Liver (tissue), 8 donors: ENCODE measurements at regions not wholly inside any gene's neighbourhood (a gene's known extent, or its start where the extent isn't known, plus 50 kb on each side); places are given as distances from the start of the nearest gene placed in this dataset.

ENCODE experiments used
- DNase-seq: peaks from one replicate; pipeline ENCODE4 v3.0.0-alpha.2; 2017; ENCODE audit warnings: low spot score
- H3K27ac ChIP-seq, 2 donors: one replicate each; pipeline ENCODE4 v1.7.0; 2013; ENCODE audit warnings: inconsistent platforms in 2 of 2, low read length in 2 of 2, control low read depth in 1 of 2, low read depth in 1 of 2, mild to moderate bottlenecking in 1 of 2
- H3K27me3 ChIP-seq, 4 donors: one replicate each; pipeline versions ENCODE4 v1.6.1 to v1.7.0; 2013; ENCODE audit warnings: low read length in 3 of 4, inconsistent platforms in 1 of 4, mild to moderate bottlenecking in 1 of 4, moderate library complexity in 1 of 4; ENCODE audit not compliant: control insufficient read depth in 4 of 4, insufficient read depth in 4 of 4
- H3K36me3 ChIP-seq, 4 donors: one replicate each; pipeline versions ENCODE4 v1.6.1 to v1.7.0; 2013; ENCODE audit warnings: low read length in 3 of 4, mild to moderate bottlenecking in 3 of 4, low read depth in 1 of 4, moderate library complexity in 1 of 4; ENCODE audit not compliant: control insufficient read depth in 4 of 4, insufficient read depth in 3 of 4
- H3K4me1 ChIP-seq, 4 donors: one replicate each; pipeline versions ENCODE4 v1.6.1 to v1.7.0; 2013; ENCODE audit warnings: low read length in 3 of 4, mild to moderate bottlenecking in 3 of 4, moderate library complexity in 1 of 4; ENCODE audit not compliant: control insufficient read depth in 4 of 4, insufficient read depth in 4 of 4
- H3K4me3 ChIP-seq, 3 donors: one replicate each; pipeline versions ENCODE4 v1.6.1 to v1.7.0; 2013; ENCODE audit warnings: low read length in 3 of 3, control low read depth in 1 of 3, low read depth in 1 of 3, mild to moderate bottlenecking in 1 of 3
- H3K9ac ChIP-seq, 2 donors: one replicate each; pipeline ENCODE4 v1.7.0; 2013; ENCODE audit warnings: low read length in 2 of 2, mild to moderate bottlenecking in 2 of 2, moderate library complexity in 2 of 2, control low read depth in 1 of 2, low read depth in 1 of 2
- H3K9me3 ChIP-seq, 4 donors: one replicate each; pipeline versions ENCODE4 v1.6.1 to v1.7.0; 2013; ENCODE audit warnings: low read length in 3 of 4; ENCODE audit not compliant: control insufficient read depth in 4 of 4
- ATF3 ChIP-seq: IDR thresholded peaks from 2 replicates; pipeline ENCODE4 v1.6.1; 2016; ENCODE audit warnings: antibody characterized with exemption
- CTCF ChIP-seq: fragments of 150-350 bp; IDR thresholded peaks from 2 replicates; pipeline ENCODE4 v1.5.1; 2017; ENCODE audit warnings: improper control_type of control experiment, low read depth, low read length; ENCODE audit not compliant: missing input control
- EGR1 ChIP-seq, 2 donors: IDR thresholded peaks; 2 replicates each; pipeline ENCODE4 v1.6.1; 2016 to 2018; ENCODE audit warnings: antibody characterized with exemption in 2 of 2, low read depth in 2 of 2
- FOXA1 ChIP-seq: IDR thresholded peaks from 2 replicates; pipeline ENCODE4 v1.6.1; 2016; ENCODE audit warnings: antibody characterized with exemption
- FOXA2 ChIP-seq: IDR thresholded peaks from 2 replicates; pipeline ENCODE4 v1.6.1; 2016; ENCODE audit warnings: antibody characterized with exemption
- GABPA ChIP-seq, 2 donors: IDR thresholded peaks in 1 of 2; conservative IDR thresholded peaks in 1 of 2; 2 replicates each; pipeline ENCODE4 v1.6.1; 2016; ENCODE audit warnings: antibody characterized with exemption in 2 of 2, mild to moderate bottlenecking in 1 of 2, moderate library complexity in 1 of 2
- HNF4A ChIP-seq, 2 donors: conservative IDR thresholded peaks; 2 replicates each; pipeline ENCODE4 v1.6.1; 2016; ENCODE audit warnings: antibody characterized with exemption in 2 of 2, mild to moderate bottlenecking in 2 of 2
- HNF4G ChIP-seq: IDR thresholded peaks from 2 replicates; pipeline ENCODE4 v1.6.1; 2016; ENCODE audit warnings: antibody characterized with exemption
- JUND ChIP-seq, 2 donors: IDR thresholded peaks; 2 replicates each; pipeline ENCODE4 v1.6.1; 2016; ENCODE audit warnings: antibody characterized with exemption in 2 of 2
- MAX ChIP-seq: IDR thresholded peaks from 2 replicates; pipeline ENCODE4 v1.6.1; 2016; ENCODE audit warnings: antibody characterized with exemption
- NR2F2 ChIP-seq: IDR thresholded peaks from 2 replicates; pipeline ENCODE4 v1.6.1; 2016; ENCODE audit warnings: antibody characterized with exemption
- RAD21 ChIP-seq, 2 donors: IDR thresholded peaks; 2 replicates each; pipeline ENCODE4 v1.6.1; 2016; ENCODE audit warnings: antibody characterized with exemption in 2 of 2, mild to moderate bottlenecking in 2 of 2
- REST ChIP-seq: IDR thresholded peaks from 2 replicates; pipeline ENCODE4 v1.6.1; 2016; ENCODE audit warnings: antibody characterized with exemption, mild to moderate bottlenecking
- RXRA ChIP-seq, 2 donors: IDR thresholded peaks; 2 replicates each; pipeline ENCODE4 v1.6.1; 2017 to 2018; ENCODE audit warnings: antibody characterized with exemption in 2 of 2, mild to moderate bottlenecking in 1 of 2
- SP1 ChIP-seq: IDR thresholded peaks from 2 replicates; pipeline ENCODE4 v1.6.1; 2018; ENCODE audit warnings: antibody characterized with exemption, mild to moderate bottlenecking
- TAF1 ChIP-seq: conservative IDR thresholded peaks from 2 replicates; pipeline ENCODE4 v1.6.1; 2016; ENCODE audit warnings: antibody characterized with exemption, mild to moderate bottlenecking
- YY1 ChIP-seq: IDR thresholded peaks from 2 replicates; pipeline ENCODE4 v1.6.1; 2016; ENCODE audit warnings: antibody characterized with exemption, mild to moderate bottlenecking
- ZBTB33 ChIP-seq: IDR thresholded peaks from 2 replicates; pipeline ENCODE4 v1.6.1; 2016; ENCODE audit warnings: antibody characterized with exemption
- WGBS: extraction: QIAGEN DNeasy Blood & Tissue Kit; methylation state at CpG from one replicate; pipeline ENCODE4 v1.1.7; 2013; 5-methylcytosine and 5-hydroxymethylcytosine counted together
- donor health status: healthy.
- donor health status: healthy.
- donor health status: healthy.
- donor health status: healthy.
- donor health status: healthy.

- no peak for TF ChIP-seq REST
Observed at GRCh38 chr16:82382521-82382920, 212.5 kb upstream of the MPHOSPH6 start (continued).

- 92% methylated on average over 5 of the region's 5 CpGs for WGBS
- H3K36me3 ChIP-seq, result no peaks in the 10 kb centered on the region
- no peak overlapping the region for H3K9ac ChIP-seq
- no peaks in the 10 kb centered on the region for H3K9me3 ChIP-seq
- no peak for DNase-seq
- no peaks in the 10 kb centered on the region for H3K4me1 ChIP-seq
- no peak for TF ChIP-seq RAD21 (IDR thresholded peaks at IDR 0.05)
- no peak for TF ChIP-seq FOXA1
- TF ChIP-seq CTCF, result no peak
- no peak for TF ChIP-seq FOXA2
- no peak for TF ChIP-seq SP1
- no peak for TF ChIP-seq NR2F2
- no peak for TF ChIP-seq MAX
- no peak for TF ChIP-seq TAF1
- TF ChIP-seq REST, result no peak
- TF ChIP-seq HNF4G, result no peak
- TF ChIP-seq JUND (IDR thresholded peaks at IDR 0.05), result no peak
- TF ChIP-seq HNF4A (conservative IDR thresholded peaks at IDR 0.05), result no peak
- no peak for TF ChIP-seq GABPA (IDR thresholded peaks at IDR 0.05 in 1 of 2, conservative IDR thresholded peaks at IDR 0.05 in 1 of 2)
- TF ChIP-seq EGR1 (IDR thresholded peaks at IDR 0.05; ENCODE audit: low read depth in 2 of 2), result no peak
- no peak for TF ChIP-seq ATF3
- no peak for TF ChIP-seq ZBTB33
- no peak for TF ChIP-seq YY1
- no peak for TF ChIP-seq RXRA (IDR thresholded peaks at IDR 0.05)
- no peak overlapping the region for H3K4me3 ChIP-seq
- H3K27ac ChIP-seq, result no peak overlapping the region
- no peaks in the 10 kb centered on the region for H3K27me3 ChIP-seq
Observed at GRCh38 chr16:82379551-82379950, 209.5 kb upstream of the MPHOSPH6 start.
